GM12878 (cell line): ENCODE measurements at regions not wholly inside any gene's neighbourhood (a gene's known extent, or its start where the extent isn't known, plus 50 kb on each side); places are given as distances from the start of the nearest gene placed in this dataset.

Source experiments
- ATAC-seq: fragments of 200-7000 bp; cut with Tn5 transposase; 3 replicates; pipeline ENCODE4 v1.9.1; 2020; ENCODE audit warnings: mild to moderate bottlenecking, moderate library complexity
- BruUV-seq: library from RNA; stranded (reverse); fragments of 400-500 nt; replicated peaks from 2 replicates; lab custom pipeline; 2021; lab: Mats Ljungman, UMichigan
- CTCF ChIA-PET: fragments of 300-600 bp; sonication (Branson Sonifier 250); formaldehyde crosslinking; extraction: SDS; loops from one replicate; lab custom pipeline; 2021; ENCODE audit warnings: inconsistent platforms; lab: Yijun Ruan, JAX
- POLR2A ChIA-PET: fragments of 350-600 bp; formaldehyde crosslinking; extraction: SDS; loops from one replicate; lab custom pipeline; 2021; ENCODE audit warnings: inconsistent platforms; lab: Charles Lee
- RAD21 ChIA-PET: fragments of 300-600 bp; sonication (Branson Sonifier 250); formaldehyde crosslinking; loops from one replicate; lab custom pipeline; 2023; ENCODE audit warnings: antibody characterized with exemption; ENCODE audit not compliant: unreplicated experiment; lab: Charles Lee
- SMC1A ChIA-PET: fragments of 300-600 bp; sonication (Branson Sonifier 250); formaldehyde crosslinking; loops from one replicate; lab custom pipeline; 2023; ENCODE audit not compliant: unreplicated experiment, uncharacterized antibody; lab: Charles Lee
- DNase-seq: peaks from one replicate; pipeline ENCODE4 v3.0.0-alpha.2; 2011; ENCODE audit warnings: low read depth, low spot score
- FAIRE-seq: peaks from 3 replicates; lab custom pipeline; 2011; peaks lifted over from hg19 to GRCh38; lab: Jason Lieb, UNC
- H2AFZ ChIP-seq: 2 replicates; pipeline ENCODE4 v1.6.0; 2011; ENCODE audit warnings: low read depth, low read length, control low read depth; ENCODE audit not compliant: control insufficient read depth
- H3K27ac ChIP-seq: 2 replicates; pipeline ENCODE4 v1.5.1; 2011; ENCODE audit warnings: control low read depth; ENCODE audit not compliant: control insufficient read depth, insufficient read depth
- H3K27me3 ChIP-seq, 2 experiments: replicated peaks in 1 of 2; 2 replicates each; pipeline versions ENCODE4 v1.6.0 to v1.6.1; 2011; ENCODE audit warnings: low read length in 1 of 2; ENCODE audit not compliant: control insufficient read depth in 2 of 2, insufficient read depth in 2 of 2
- H3K36me3 ChIP-seq, 2 experiments: 2 replicates each; pipeline ENCODE4 v1.5.1; 2011; ENCODE audit warnings: low read length in 1 of 2; ENCODE audit not compliant: control insufficient read depth in 2 of 2, insufficient read depth in 2 of 2
- H3K4me1 ChIP-seq: 2 replicates; pipeline ENCODE4 v1.6.1; 2011; ENCODE audit warnings: mild to moderate bottlenecking, low read length, moderate library complexity, mixed read lengths; ENCODE audit not compliant: control insufficient read depth, insufficient read depth
- H3K4me2 ChIP-seq: 2 replicates; pipeline ENCODE4 v1.6.0; 2011; ENCODE audit warnings: control low read depth; ENCODE audit not compliant: control insufficient read depth, insufficient read depth
- H3K4me3 ChIP-seq: fragments of 200-600 bp; sonication (generic); 2 replicates; pipeline ENCODE4 v1.5.1; 2016
- H3K79me2 ChIP-seq: 2 replicates; pipeline ENCODE4 v1.6.0; 2011; ENCODE audit warnings: low read length; ENCODE audit not compliant: control insufficient read depth, insufficient read depth
- H3K9ac ChIP-seq: 2 replicates; pipeline ENCODE4 v1.8.0; 2011; ENCODE audit warnings: low read length, control low read depth, mixed read lengths; ENCODE audit not compliant: control insufficient read depth, insufficient read depth
- H3K9me3 ChIP-seq: replicated peaks from 3 replicates; pipeline ENCODE4 v1.5.1; 2011; ENCODE audit warnings: mild to moderate bottlenecking, low read length; ENCODE audit not compliant: control insufficient read depth, insufficient read depth
- H4K20me1 ChIP-seq: 2 replicates; pipeline ENCODE4 v1.6.0; 2011; ENCODE audit not compliant: control insufficient read depth, insufficient read depth
- ATF3 ChIP-seq: IDR thresholded peaks from 2 replicates; pipeline ENCODE4 v1.6.1; 2011; ENCODE audit warnings: low read depth, mild to moderate bottlenecking, low read length, moderate library complexity, borderline replicate concordance; ENCODE audit errors: extremely low read depth
- E2F8 ChIP-seq: fragments of 450-650 bp; IDR thresholded peaks from 2 replicates; pipeline ENCODE4 v1.6.1; 2018; ENCODE audit warnings: mild to moderate bottlenecking, low read depth, moderate library complexity; ENCODE audit not compliant: partially characterized antibody
- HDGF ChIP-seq: fragments of 450-650 bp; IDR thresholded peaks from 2 replicates; pipeline ENCODE4 v1.6.1; 2016; ENCODE audit warnings: antibody characterized with exemption
- NFXL1 ChIP-seq: fragments of 450-650 bp; IDR thresholded peaks from 2 replicates; pipeline ENCODE4 v1.6.1; 2017; ENCODE audit warnings: antibody characterized with exemption, mild to moderate bottlenecking, borderline replicate concordance
- ZNF217 ChIP-seq: fragments of 450-650 bp; IDR thresholded peaks from 2 replicates; pipeline ENCODE4 v1.6.1; 2017; ENCODE audit warnings: antibody characterized with exemption, mild to moderate bottlenecking
- WGBS: methylation state at CpG from one replicate; pipeline ENCODE4 v1.1.6; 2016; ENCODE audit warnings: low lambda C conversion rate; ENCODE audit not compliant: insufficient replicate concordance, insufficient coverage; ENCODE audit errors: missing lambda C conversion rate; 5-methylcytosine and 5-hydroxymethylcytosine counted together
- in situ Hi-C: fragments of 300-500 bp; cut with MboI; formaldehyde crosslinking; loops from 9 replicates; pipeline ENCODE4 v1.14.3; 2018; ENCODE audit warnings: mixed read lengths
- intact Hi-C: fragments of 100-400 bp; cut with micrococcal nuclease; formaldehyde crosslinking; loops from one replicate; pipeline ENCODE4 v1.14.2; 2022; ENCODE audit not compliant: unreplicated experiment

- ChIA-PET RAD21 (interaction anchor here (0.7 kb wide), 1 partner anchor 752 kb away, joined by 3 read pairs; no protein-coding TSS in a partner anchor), POLR2A (no interaction called here), CTCF (no interaction called here)
- Histone ChIP-seq H3K9me3 (no peaks in the 10 kb centered on the region; the same call in 2 of the 3 replicates), H3K79me2 (no peaks in the 10 kb centered on the region), H3K4me1 (no peaks in the 10 kb centered on the region), H3K36me3 (no peaks in the 10 kb centered on the region), H4K20me1 (no peaks in the 10 kb centered on the region), H3K9ac (no peak overlapping the region)
- BruUV-seq, result no TSS peak
- no peak for TF ChIP-seq E2F8
- TF ChIP-seq, all 136 proteins: peak for 0
- H3K27me3 ChIP-seq, result no peaks in the 10 kb centered on the region
- H2AFZ ChIP-seq, result no peak overlapping the region
- intact Hi-C loops (no loop called here), in situ Hi-C loops (no loop called here)
- no peak for ATAC-seq
- no peak for DNase-seq
- no peak for FAIRE-seq
- H3K4me3 ChIP-seq, result no peak overlapping the region
- H3K4me2 ChIP-seq, result no peak overlapping the region
- no peak overlapping the region for H3K27ac ChIP-seq
- 78% methylated on average over 3 of the region's 3 CpGs for WGBS
- SMC1A ChIA-PET, result no interaction called here
Observed at GRCh38 chr7:126361183-126361582, 891.6 kb downstream of the GRM8 start.

GRCh38 chr7:126339813-126340212, 912.9 kb downstream of the GRM8 start:
- FAIRE-seq, result no peak
- Histone ChIP-seq H3K9ac (no peak overlapping the region), H3K9me3 (no peaks in the 10 kb centered on the region), H3K4me1 (no peaks in the 10 kb centered on the region), H3K27ac (no peak overlapping the region), H3K4me2 (no peak overlapping the region), H2AFZ (no peak overlapping the region), H3K36me3 (no peaks in the 10 kb centered on the region), H3K27me3 (no peaks in the 10 kb centered on the region), H3K4me3 (no peak overlapping the region), H4K20me1 (no peaks in the 10 kb centered on the region), H3K79me2 (no peaks in the 10 kb centered on the region)
- intact Hi-C loops, result no loop called here
- ATAC-seq, result no peak
- BruUV-seq, result no TSS peak
- 13% methylated on average over 4 of the region's 4 CpGs for WGBS
- ChIA-PET RAD21 (no interaction called here), SMC1A (no interaction called here), CTCF (no interaction called here), POLR2A (no interaction called here)
- DNase-seq, result no peak
- TF ChIP-seq ATF3 (no peak), NFXL1 (no peak), HDGF (no peak), ZNF217 (no peak)
- in situ Hi-C loops, result no loop called here
